NCI-H1092 (cell line): ENCODE measurements at regions not wholly inside any gene's neighbourhood (a gene's known extent, or its start where the extent isn't known, plus 50 kb on each side); places are given as distances from the start of the nearest gene placed in this dataset.

Experiments used
- DNase-seq: peaks from one replicate; lab custom pipeline; 2025; lab: John Stamatoyannopoulos, UW

DNA sequence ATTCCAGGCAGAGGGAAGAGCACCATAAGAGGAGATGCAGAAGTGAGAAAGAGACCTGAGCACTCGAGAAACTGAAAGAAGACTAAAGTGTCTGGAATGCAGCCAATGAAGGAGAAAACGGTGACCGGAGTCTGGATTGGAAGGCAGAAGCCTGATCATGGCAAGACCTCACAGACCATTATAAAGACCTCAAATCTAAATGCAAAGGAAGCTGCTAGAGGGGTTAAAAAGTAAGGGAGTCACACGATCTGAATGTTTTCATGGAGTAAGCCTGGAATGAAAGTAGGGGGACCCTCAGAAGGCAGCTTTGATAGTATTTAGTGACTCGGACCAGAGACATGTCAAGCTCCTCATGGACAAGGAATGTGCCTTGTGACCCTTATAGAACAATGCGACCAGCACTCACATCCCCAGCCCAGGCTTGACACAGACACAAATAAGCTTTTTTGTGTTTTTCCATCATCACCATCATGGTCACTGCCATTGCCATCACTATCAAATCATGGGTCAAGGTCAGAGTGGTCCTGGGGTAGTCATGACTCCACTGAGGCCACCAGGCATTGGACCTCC lies 183.6 kb downstream of the SEC16B start:
- DNase-seq: no peak

- no peak for DNase-seq
Measured at GRCh38 chr1:177784936-177785335, 184.9 kb downstream of the SEC16B start.

GRCh38 chr1:177784409-177784808 lies 185.4 kb downstream of the SEC16B start:
- DNase-seq: no peak

GRCh38 chr1:177783051-177783450 lies 186.8 kb downstream of the SEC16B start:
- DNase-seq: no peak

- DNase-seq: peak; percentile 57
Measured at GRCh38 chr1:177780096-177780700, 189.7 kb downstream of the SEC16B start.

DNA sequence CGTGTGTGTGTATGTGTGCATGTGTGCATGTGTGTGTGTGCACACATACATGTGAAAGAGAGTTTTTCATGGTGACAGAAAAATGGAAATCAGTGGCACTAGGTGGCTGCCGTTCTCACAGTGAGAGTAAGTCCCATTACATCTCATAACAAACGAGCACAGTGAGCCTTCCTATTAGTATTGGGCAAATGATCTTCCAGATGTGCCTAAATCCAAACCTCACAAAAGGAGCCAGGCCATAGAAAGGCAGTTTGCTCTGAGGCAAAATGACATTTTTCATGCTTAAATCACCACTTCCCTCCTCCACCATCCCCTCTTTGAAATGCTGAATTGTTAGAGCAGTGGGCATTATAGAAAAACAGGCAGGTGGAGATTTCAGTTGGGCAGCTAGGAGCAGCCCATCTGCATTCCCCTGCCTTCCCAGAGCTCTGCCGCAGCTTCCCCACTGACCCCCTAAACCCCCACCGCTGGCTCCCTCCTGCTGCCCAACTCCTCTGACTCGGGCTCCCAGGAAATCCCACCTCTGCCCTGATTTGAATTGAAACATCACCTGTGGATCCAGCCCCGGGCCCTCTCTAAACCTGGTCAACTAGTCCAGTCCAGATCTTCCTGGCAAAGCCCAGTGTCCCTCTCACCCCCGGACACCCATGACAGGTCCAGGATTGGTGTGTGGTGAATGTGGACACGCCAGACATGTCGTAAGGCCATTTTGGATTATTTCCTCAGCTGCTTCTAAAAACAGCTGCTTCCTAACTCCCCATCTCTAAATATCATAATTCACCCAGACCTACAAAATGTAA lies 190.5 kb downstream of the SEC16B start:
- no peak for DNase-seq

- no peak for DNase-seq
Measured at GRCh38 chr1:177775924-177776323, 193.9 kb downstream of the SEC16B start.

GRCh38 chr1:177772386-177772960 lies 197.4 kb downstream of the SEC16B start:
- no peak for DNase-seq

DNA sequence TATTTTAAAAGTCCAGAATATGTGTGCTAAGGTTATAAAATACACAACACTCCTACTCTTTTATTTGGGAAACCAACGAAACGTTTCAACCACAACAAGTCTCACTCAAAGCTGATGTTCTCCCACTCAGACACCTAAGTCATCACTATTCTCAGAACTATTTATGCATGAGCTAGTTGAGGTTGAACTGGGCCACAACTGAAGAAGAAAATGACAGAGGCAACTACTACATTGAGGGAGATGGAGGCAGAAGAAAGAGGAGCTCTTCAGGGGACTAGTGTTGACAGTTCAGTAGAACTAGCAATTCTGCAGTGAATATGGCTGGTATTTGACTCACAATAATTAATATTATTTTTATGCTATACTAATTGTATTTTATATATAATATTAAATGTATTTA lies 198.2 kb downstream of the SEC16B start:
- DNase-seq: no peak

- DNase-seq: peak; percentile 33
Measured at GRCh38 chr1:177770096-177770495, 199.8 kb downstream of the SEC16B start.

DNA sequence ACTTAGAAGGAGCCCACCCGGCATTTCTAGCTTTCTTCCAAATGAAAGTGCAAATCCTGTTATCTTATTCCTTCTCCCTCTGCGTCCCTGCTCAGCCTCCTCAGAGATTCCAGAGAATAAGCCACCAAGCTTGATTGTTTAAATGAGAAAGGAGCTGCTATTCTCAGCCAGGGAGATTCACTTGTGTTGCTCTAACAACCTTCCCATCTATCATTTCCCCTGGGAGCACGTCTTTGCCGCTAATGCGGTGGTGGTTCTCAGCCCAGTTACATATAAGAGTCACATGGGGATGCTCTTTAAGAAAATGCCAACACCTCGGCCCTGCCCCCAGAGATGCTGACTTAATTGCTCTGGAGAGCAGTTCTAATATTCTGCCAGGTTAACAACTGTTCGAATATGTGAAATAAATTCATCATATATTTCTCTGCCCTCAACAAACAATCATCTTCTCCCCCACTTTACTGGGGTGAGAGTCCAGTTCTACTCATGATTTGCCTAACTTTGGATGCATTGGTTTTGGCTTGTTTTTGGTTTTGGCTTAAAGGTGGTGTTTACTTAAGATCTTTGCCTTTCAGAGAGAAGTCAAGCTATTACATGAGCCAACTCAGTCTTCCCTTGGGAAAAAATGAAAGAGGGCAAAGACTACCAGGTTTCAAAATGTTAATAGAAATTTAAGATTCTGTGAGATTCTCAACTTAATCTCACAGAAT lies 213.9 kb downstream of the SEC16B start:
- DNase-seq: no peak

DNA sequence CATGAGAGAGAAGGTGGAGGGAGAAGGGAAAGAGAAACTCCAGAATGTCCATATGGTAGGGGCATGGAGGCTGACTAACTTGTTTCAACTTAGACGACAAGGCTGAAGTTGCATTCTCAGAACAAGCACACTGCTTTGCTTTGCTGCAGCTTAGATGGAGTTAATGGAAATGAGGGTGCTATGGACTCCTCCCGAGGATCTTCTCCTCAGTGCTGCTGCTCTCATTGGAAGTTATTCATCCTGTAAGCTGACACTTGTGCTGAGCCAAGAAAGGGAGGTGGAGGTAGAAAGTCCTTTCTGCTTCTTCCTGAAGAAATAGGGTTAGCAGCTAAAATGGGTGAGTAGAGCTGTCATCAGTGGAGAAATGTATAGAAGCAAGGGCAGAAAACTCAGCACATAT lies 215.3 kb downstream of the SEC16B start:
- DNase-seq: no peak

- DNase-seq: peak; percentile 13
Measured at GRCh38 chr1:177753655-177754054, 216.2 kb downstream of the SEC16B start.

- DNase-seq: no peak
Measured at GRCh38 chr1:177748080-177748801, 221.6 kb downstream of the SEC16B start.

DNA sequence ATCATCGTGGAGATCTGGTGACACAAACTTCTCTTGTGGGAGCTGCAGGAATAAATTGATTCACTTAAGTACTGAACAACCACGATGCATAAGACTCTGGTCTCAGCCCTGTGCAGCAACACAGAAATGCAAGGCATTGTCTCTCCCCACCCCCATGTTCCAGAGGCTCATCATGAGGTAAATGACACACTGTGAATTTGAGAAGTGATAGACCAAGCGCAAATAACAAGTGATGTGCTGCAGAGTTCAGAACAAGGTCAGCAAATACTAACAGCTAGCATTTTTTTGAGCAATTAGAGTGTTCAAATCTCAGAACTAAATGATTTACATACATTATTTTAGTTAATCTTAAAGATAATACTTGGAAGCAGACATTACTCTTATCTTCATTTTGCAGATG lies 223.7 kb downstream of the SEC16B start:
- no peak for DNase-seq

GRCh38 chr1:177744906-177745305 lies 225.0 kb downstream of the SEC16B start:
- no peak for DNase-seq

DNA sequence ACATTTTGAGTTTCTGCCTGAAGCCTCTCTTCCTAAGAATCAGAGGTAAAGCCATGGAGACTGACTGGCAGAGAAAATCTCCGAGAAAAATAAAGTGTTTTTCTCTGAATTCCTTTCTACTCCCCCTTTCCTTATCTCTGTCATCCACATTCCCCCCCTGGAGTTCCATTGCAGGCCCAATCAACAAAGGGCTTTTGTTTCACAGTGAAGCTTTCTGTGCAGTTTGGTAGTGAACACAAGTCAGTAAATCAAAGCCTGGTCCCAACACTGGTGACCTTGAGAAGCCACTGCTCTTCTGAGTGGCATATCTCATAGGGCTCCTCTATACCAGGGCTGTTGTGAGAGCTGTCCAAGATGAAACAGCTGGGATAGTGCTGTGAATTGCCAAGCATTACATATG lies 228.4 kb downstream of the SEC16B start:
- no peak for DNase-seq

DNA sequence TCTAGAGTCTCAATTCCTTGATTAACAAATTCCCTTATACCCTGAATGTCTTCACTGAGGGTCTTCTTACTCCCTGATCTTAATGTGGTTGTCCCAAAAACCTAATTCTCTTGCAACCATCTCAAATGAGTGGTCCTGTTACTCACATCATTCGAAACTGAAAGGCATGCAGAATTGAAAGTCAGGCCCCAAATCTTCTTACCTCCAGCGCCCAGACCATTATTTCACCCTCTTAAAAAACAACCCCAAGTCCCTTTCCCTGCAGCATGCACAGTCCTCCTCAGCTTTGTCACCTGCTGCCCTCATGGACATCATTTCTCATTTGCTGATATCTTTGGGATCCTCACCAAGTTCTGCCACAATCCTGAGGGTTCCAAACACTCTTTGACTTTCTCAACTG lies 230.1 kb downstream of the SEC16B start:
- no peak for DNase-seq

DNA sequence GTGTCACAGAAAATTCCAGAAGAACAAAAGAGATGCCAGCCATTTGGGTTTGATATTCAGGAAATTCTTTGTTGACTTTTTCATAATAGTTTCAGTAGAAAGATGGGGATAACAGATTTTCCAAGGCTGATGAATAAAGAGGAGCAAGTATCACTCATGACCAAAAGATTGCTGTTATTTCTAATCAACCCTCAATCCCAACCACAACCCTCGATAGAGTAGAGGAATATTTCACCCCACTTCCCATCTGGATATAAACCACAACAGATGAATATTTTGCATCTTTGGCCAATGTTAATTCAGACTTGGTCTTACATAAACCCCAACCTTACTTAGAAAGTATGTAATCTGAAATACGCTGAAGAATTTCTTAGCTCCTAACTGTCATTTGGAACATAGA lies 232.4 kb downstream of the SEC16B start:
- DNase-seq: no peak

GRCh38 chr1:177732178-177732577 lies 237.7 kb downstream of the SEC16B start:
- no peak for DNase-seq

- DNase-seq: no peak
Measured at GRCh38 chr1:177729646-177730045, 240.2 kb downstream of the SEC16B start.

GRCh38 chr1:177723533-177723932 lies 246.3 kb downstream of the SEC16B start:
- no peak for DNase-seq
